ENCODE measurements at regions not wholly inside any gene's neighbourhood (a gene's known extent, or its start where the extent isn't known, plus 50 kb on each side); places are given as distances from the start of the nearest gene placed in this dataset.
"Not testable (repeated sequence)": the region's sequence is repeated elsewhere in the genome, so short reads cannot be mapped to it uniquely, and the experiment has no call there.

DNA sequence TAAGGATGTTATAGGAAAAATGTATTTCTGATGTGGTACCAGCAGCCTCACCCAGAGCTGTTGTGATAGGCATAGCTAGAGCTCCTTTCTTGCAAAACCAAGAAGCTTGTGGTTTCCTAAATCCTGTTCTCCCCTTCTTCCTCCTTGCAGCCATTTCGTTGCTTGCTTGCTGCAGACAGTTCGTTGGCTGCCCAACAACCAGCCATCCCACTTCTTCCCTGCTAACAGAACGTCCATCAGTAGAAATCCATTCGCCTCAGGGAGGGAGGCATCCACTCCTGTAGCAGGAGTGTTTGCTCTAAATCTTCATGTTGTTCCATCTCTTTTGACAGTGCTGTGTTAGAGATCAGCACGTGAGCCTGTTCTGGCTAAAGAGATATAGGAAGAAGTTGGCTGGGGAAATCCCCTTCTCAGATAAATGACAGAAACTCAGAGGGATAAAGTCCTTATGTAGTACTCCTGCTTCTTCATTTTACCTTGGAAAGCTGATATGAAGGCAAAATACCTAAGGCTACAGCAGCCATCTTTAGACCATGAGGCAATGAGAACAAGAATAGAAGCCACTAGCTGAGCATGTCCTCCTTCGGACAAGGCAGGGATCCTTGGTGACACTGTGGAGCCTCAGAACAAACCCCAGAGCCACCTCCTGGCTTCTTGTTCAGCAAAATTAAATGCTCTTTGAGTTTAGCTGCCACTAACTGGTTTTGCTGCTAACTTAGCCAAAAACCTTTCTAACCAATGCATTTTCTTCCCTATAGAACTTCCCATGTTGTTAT lies 68.4 kb upstream of the RELL1 start:
- TF ChIP-seq CTCF (IDR thresholded peaks at IDR 0.05; ENCODE audit: low read length, missing control alignments) = no peak
- DNase-seq (ENCODE audit: low read depth) = no peak
- no peak overlapping the region for H3K4me3 ChIP-seq (replicated peaks; ENCODE audit: low read depth, low read length)

- DNase-seq (ENCODE audit: low read depth) = no peak
- no peak overlapping the region for H3K4me3 ChIP-seq (replicated peaks; ENCODE audit: low read depth, low read length)
- no peak for TF ChIP-seq CTCF (IDR thresholded peaks at IDR 0.05; ENCODE audit: low read length, missing control alignments)
These were observed 63.3 kb upstream of the RELL1 start for GRCh38 chr4:37749398-37749988.

DNA sequence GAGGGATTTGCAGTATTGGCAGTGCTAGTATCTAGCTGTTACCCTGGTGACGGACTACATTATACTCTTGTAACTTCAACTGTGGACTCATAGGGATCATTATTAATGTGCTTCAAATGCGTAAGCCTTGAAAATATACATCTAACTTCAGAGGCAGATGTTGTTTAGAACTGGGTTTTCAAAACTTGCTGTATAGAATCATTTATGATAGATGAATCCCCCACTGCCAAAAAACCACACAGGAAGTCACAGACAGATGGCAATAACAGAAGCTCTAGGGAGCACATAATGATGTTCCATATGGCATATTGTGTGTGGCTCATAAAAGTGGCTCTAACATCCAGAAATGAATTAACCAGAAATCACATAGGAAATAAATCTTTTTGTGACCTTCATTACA lies 62.3 kb upstream of the RELL1 start:
- TF ChIP-seq CTCF (IDR thresholded peaks at IDR 0.05; ENCODE audit: low read length, missing control alignments) = no peak
- H3K4me3 ChIP-seq (replicated peaks; ENCODE audit: low read depth, low read length) = no peak overlapping the region
- DNase-seq (ENCODE audit: low read depth) = no peak

- no peak overlapping the region for H3K4me3 ChIP-seq (replicated peaks; ENCODE audit: low read depth, low read length)
- TF ChIP-seq CTCF (IDR thresholded peaks at IDR 0.05; ENCODE audit: low read length, missing control alignments) = no peak
- DNase-seq (ENCODE audit: low read depth) = no peak
These were observed 61.7 kb upstream of the RELL1 start for GRCh38 chr4:37747772-37748330.

- DNase-seq (ENCODE audit: low read depth) = not testable (repeated sequence)
These were observed 60.7 kb upstream of the RELL1 start for GRCh38 chr4:37746852-37747251.

DNA sequence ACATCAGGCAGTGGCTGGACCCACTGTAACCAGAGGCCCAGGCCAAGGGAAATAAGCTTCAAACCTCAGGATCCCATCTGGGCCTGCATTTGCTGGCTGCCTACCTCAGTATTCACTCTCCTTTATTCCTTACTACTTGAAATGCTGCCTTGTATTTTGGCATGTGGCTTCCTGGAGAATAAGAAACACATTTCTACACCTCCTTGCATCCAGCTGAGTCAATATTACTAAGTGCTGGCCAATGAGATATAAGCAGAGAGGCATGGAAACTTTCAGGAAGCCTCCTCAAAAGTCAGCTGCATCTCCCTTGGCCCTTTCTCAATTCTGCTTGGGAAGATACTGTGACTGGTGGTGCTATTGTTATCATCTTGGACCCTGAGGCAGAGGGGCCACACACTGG lies 59.8 kb upstream of the RELL1 start:
- no peak overlapping the region for H3K4me3 ChIP-seq (replicated peaks; ENCODE audit: low read depth, low read length)
- no peak for TF ChIP-seq CTCF (IDR thresholded peaks at IDR 0.05; ENCODE audit: low read length, missing control alignments)
- DNase-seq (ENCODE audit: low read depth) = no peak

More at GRCh38 chr4:37746852-37747251, 60.7 kb upstream of the RELL1 start:
- not testable (repeated sequence) for H3K4me3 ChIP-seq (replicated peaks; ENCODE audit: low read depth, low read length)

DNA sequence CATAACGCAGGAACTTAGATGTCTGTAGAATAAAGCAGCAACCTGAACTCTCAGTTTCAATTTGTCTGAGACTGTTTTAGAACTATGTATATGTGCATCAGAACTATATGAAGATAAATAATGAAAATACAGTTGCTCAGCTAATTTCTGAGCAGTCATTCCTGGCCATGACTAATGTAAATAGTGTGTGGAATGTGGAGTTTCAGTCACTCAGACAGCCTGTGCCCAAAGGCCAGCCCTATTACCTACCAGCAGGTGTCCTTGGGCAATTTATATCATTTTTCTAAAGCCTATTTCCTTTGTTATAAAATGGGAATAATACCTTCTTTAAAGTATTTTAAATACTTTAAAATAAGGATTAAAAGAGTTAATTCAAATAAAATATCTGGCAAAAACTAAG lies 56.0 kb upstream of the RELL1 start:
- DNase-seq (ENCODE audit: low read depth) = no peak

More for the DNA sequence above, 56.0 kb upstream of the RELL1 start:
- no peak for TF ChIP-seq CTCF (IDR thresholded peaks at IDR 0.05; ENCODE audit: low read length, missing control alignments)
- no peak overlapping the region for H3K4me3 ChIP-seq (replicated peaks; ENCODE audit: low read depth, low read length)

Measured in fibroblast of pulmonary artery (primary cell).